Activated T-cell treated with anti-CD3 and anti-CD28 coated beads, Interleukin-2, amount 50 U/mL, for 4 hours (primary cell): ENCODE measurements at regions not wholly inside any gene's neighbourhood (a gene's known extent, or its start where the extent isn't known, plus 50 kb on each side); places are given as distances from the start of the nearest gene placed in this dataset.

Experiments
- ATAC-seq, 2 donors: fragments of 200-7000 bp; cut with Tn5 transposase; one replicate each; pipeline ENCODE4 v1.10.0; 2021
- DNase-seq: peaks from one replicate; pipeline ENCODE4 v3.0.0-alpha.2; 2020
- H3K27me3 Mint-ChIP-seq: one replicate; pipeline ENCODE4 v1.8.0; 2021; ENCODE audit warnings: low read depth, mixed read lengths
- H3K36me3 Mint-ChIP-seq: one replicate; pipeline ENCODE4 v1.8.0; 2022; ENCODE audit warnings: mixed read lengths; ENCODE audit not compliant: insufficient read depth
- H3K4me1 Mint-ChIP-seq: one replicate; pipeline ENCODE4 v1.8.0; 2021; ENCODE audit warnings: low read depth, mixed read lengths
- H3K4me3 Mint-ChIP-seq: one replicate; pipeline ENCODE4 v1.8.0; 2021; ENCODE audit warnings: mild to moderate bottlenecking, moderate library complexity, mixed read lengths
- H3K9me3 Mint-ChIP-seq: one replicate; pipeline ENCODE4 v1.8.0; 2021; ENCODE audit warnings: mixed read lengths

DNA sequence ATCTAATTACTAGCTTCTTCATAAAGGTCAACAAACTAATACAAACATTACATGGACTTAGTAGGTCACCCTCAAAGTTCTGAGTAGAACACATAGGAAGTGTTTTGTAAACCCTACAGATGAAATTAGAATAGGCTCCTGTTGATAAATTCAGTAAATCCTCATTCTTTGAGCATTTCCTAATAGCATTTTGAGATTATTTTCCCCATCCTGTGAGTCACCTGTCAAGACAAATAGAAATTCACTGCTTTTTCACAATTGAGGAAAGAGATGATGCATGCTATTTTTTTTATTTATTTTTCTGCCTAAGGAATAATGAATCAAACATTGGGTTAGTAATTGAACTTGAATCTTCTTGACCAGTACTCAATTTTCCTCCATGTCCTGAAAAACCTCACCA, 666.7 kb upstream of the GOT2 start:
- DNase-seq (no peak), ATAC-seq (no peak)
- Mint-ChIP-seq H3K4me3 (no peak overlapping the region), H3K27me3 (no peaks in the 10 kb centered on the region), H3K4me1 (no peaks in the 10 kb centered on the region), H3K36me3 (no peaks in the 10 kb centered on the region), H3K9me3 (peaks cover 15% of the 10 kb centered on the region)

DNA sequence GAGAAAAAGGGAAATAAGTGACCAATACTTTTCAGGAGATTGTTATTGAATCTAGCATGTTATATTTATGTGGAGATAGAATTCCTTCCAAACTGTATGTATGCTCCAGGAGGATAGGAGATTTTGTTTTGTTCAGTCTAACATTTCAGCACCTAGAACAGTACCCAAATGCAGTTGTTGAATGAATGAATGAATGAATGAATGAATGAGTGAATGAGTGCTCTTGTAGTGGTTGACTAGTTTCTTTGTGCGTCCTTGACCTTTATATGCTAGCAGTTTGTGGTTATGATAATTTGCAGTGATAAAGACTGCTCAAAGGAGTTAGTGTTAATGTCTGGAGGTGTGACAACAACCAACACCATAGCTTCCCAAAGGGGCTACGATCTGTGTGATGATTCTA, 663.5 kb upstream of the GOT2 start:
- Mint-ChIP-seq H3K4me3 (no peak overlapping the region), H3K36me3 (no peaks in the 10 kb centered on the region), H3K4me1 (no peaks in the 10 kb centered on the region), H3K9me3 (peaks cover 15% of the 10 kb centered on the region), H3K27me3 (no peaks in the 10 kb centered on the region)
- DNase-seq (no peak), ATAC-seq (no peak)

DNA sequence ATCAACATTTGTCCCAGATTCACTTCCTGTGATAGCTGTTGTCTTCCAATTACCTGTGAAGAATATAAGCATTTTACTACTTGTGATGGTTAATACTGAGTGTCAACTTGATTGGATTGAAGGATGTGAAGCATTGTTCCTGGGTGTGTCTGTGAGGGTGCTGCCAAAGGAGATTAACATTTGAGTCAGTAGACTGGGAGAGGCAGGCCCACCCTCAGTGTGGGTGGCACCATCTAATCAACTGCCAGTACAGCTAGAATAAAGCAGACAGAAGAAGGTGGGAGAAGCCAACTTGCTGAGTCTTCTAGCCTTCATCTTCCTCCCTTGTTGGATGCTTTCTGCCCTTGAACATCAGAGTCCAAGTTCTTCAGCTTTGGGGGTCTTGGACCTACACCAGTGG, 660.4 kb upstream of the GOT2 start:
- no peak for ATAC-seq
- H3K27me3 Mint-ChIP-seq = no peaks in the 10 kb centered on the region
- no peak for DNase-seq
- peaks cover 15% of the 10 kb centered on the region for H3K9me3 Mint-ChIP-seq
- no peak overlapping the region for H3K4me3 Mint-ChIP-seq
- H3K4me1 Mint-ChIP-seq = no peaks in the 10 kb centered on the region
- H3K36me3 Mint-ChIP-seq = no peaks in the 10 kb centered on the region

DNA sequence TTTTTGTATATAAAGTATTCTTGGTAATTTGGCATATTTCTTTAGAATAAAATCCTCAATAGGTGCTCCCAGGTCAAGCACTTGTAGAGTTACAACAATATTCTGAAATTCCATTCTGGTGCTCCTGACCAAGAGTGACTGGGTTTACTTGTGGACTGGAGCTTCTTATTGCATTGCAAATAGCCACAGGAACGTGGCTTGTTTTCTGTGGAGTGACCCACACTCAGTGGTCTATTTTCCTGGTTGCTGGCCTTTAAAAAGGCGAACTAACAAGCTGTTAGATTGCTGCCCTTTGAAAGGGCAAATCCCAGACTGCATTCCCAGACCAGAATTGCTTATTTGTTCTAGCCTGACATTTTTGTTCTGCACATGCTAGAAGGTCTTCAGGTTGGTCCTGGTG, 658.8 kb upstream of the GOT2 start:
- no peak for DNase-seq
- no peak for ATAC-seq
- H3K36me3 Mint-ChIP-seq = no peaks in the 10 kb centered on the region
- no peaks in the 10 kb centered on the region for H3K4me1 Mint-ChIP-seq
- H3K9me3 Mint-ChIP-seq = peaks cover 9% of the 10 kb centered on the region
- H3K4me3 Mint-ChIP-seq = no peak overlapping the region
- no peaks in the 10 kb centered on the region for H3K27me3 Mint-ChIP-seq

DNA sequence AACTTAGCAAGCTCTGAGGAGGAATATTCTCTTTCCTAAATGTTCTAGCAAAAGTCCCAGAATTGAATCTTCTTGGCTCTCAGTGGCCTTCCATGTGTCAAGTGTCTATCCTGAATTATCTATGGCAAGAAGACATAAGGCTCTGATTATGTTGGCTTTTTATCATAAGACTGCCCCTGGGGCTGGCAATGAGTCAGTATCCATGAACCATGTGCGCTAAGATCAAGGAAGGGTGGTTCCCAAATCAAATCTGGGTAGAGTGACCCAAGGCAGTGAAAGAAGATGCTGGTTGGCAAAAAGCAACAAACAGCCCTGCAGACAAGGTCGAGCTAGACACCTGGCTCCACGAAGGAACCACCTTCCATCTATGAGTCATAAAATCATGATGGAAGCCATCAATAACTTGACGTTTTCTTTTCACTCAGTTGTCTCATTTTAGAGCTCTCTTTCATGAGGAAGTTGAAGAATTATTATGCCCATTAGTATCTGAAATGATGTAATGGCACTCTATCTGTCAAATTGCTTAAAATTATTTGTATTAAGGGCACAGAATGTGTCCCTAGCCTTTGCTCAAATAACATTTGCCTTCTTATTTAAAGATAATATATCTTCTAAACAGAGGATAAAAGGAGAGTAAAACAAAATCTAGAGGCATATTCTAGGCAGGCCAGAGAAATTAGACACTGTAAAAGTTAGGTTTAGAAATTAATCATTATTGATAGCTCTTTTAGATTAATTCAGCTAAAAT, 657.7 kb upstream of the GOT2 start:
- Mint-ChIP-seq H3K4me1 (no peaks in the 10 kb centered on the region), H3K27me3 (no peaks in the 10 kb centered on the region), H3K4me3 (no peak overlapping the region)

DNA sequence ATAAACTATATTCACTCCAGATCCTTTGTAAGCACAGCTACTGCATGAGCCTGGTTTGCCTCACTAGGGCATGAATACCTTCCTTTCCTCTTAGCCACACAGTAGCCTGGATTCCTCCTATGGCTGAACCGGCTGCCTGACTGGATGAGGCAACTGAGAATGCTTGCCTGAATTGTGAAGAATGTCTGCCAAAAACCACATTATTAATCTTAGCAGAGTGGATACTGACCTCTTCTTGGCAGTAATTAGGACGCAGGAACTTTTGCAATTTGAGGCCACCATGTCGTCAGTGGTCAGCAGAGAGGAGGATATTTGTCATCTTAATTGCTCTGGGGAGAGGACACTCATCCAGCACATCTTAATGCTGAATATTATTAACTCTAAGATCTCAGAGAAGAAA, 651.8 kb upstream of the GOT2 start:
- no peak for ATAC-seq
- no peaks in the 10 kb centered on the region for H3K4me1 Mint-ChIP-seq
- DNase-seq = no peak
- peaks cover 3% of the 10 kb centered on the region for H3K9me3 Mint-ChIP-seq
- no peaks in the 10 kb centered on the region for H3K36me3 Mint-ChIP-seq
- H3K4me3 Mint-ChIP-seq = no peak overlapping the region
- H3K27me3 Mint-ChIP-seq = no peaks in the 10 kb centered on the region

More for the DNA sequence above, 657.7 kb upstream of the GOT2 start:
- DNase-seq = no peak
- H3K9me3 Mint-ChIP-seq = peaks cover 1% of the 10 kb centered on the region
- ATAC-seq = no peak
- H3K36me3 Mint-ChIP-seq = no peaks in the 10 kb centered on the region

DNA sequence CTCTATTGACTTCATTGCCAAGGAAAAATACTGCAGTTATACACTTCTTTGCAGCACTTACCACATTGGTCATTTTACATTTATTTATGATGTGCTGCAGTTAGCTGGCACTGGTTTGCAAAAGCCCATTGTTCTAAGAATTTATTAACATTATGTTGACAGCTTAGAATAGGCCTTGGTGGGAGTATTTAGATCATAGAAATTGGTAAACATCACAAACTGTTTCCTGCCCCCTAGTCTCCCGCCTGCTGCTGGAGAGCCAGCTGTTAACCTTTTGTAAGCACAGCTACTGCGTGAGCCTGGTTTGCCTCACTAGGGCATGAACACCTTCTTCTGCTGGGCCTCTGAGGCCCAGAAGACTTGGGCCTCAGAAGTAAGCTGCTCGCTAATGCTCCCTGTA, 651.4 kb upstream of the GOT2 start:
- H3K36me3 Mint-ChIP-seq = no peaks in the 10 kb centered on the region
- no peaks in the 10 kb centered on the region for H3K27me3 Mint-ChIP-seq
- DNase-seq = no peak
- H3K4me1 Mint-ChIP-seq = no peaks in the 10 kb centered on the region
- H3K9me3 Mint-ChIP-seq = peaks cover 3% of the 10 kb centered on the region
- no peak overlapping the region for H3K4me3 Mint-ChIP-seq
- no peak for ATAC-seq

DNA sequence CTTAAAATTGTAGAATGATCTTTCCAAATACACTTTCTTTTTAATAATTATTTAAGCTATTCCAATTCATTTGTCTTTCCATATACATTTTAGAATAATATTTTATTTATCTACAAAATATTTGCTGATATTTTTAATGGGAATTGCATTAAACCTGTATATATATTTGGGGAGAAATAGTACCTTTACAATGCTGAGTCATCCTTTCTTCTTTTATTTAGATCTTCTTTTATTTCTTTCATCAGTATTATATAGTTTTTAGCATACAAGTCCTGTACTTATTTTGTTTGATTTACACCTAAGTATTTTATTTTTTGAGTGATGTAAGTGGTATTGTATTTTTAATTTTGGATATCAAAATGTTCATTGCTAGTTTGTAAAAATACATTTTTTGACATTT, 639.5 kb upstream of the GOT2 start:
- Mint-ChIP-seq H3K4me3 (no peak overlapping the region), H3K36me3 (no peaks in the 10 kb centered on the region), H3K27me3 (no peaks in the 10 kb centered on the region), H3K9me3 (peaks cover 17% of the 10 kb centered on the region), H3K4me1 (no peaks in the 10 kb centered on the region)
- no peak for ATAC-seq
- DNase-seq = no peak

DNA sequence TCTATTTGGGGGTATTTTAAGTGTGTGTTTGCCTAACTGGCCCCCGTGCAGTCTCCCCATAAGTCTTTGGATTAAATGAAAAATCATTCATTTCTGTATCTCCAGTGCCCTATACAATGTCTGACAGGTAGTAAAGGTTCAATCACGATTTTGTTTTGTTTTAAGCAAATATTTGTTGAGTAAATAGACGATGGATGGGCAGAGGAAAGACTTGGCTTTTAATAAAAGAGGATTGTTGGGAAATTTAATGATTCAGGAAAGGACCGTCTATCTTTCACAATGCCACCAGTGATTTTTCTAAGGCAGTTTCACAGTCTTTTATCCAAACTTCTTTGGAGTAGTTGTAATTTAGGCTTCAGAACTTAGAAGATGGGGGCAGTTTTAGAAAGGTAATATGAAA, 636.6 kb upstream of the GOT2 start:
- Mint-ChIP-seq H3K36me3 (no peaks in the 10 kb centered on the region), H3K9me3 (peaks cover 19% of the 10 kb centered on the region), H3K27me3 (no peaks in the 10 kb centered on the region), H3K4me3 (no peak overlapping the region), H3K4me1 (no peaks in the 10 kb centered on the region)
- ATAC-seq = no peak
- DNase-seq = no peak

DNA sequence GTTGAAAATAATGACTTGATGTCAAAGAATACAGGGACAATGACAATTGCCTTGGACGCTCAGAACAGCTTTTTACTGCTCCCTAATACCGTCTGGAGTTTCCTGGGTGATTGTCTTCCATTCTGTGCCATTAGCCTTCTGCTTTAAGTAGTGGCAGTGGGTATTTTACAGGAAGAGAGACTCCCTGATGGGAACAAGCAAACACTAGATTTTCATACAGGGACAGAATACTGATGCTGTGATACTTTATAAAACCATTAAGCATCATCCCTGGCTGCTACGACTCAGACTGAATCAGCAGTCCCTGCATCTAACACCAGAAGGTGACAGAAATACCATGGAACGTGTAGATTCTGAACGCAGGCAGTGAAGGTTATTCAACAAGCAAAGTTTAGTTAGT, 635.4 kb upstream of the GOT2 start:
- Mint-ChIP-seq H3K4me3 (no peak overlapping the region), H3K27me3 (no peaks in the 10 kb centered on the region), H3K4me1 (no peaks in the 10 kb centered on the region), H3K9me3 (peaks cover 11% of the 10 kb centered on the region), H3K36me3 (no peaks in the 10 kb centered on the region)
- ATAC-seq = no peak
- DNase-seq = no peak

DNA sequence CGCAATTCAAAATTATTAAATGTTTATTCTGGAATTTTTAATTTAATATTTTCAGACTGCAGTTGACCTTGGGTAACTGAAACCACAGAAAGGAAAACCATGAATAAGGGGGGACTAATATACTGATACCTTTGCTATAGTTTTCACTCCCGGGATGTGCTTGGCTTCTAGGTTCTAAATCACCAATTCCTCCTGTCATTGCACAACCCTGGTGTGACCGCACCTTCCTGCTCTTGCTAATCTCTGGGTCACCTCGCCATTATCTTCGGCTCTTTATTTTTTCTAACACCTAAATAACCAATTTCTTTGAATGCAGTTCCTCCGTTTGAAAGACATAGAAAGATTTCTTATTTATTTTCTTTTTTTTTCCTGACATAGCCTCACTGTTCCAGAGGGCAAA, 634.5 kb upstream of the GOT2 start:
- no peaks in the 10 kb centered on the region for H3K4me1 Mint-ChIP-seq
- H3K27me3 Mint-ChIP-seq = no peaks in the 10 kb centered on the region
- DNase-seq = no peak
- H3K9me3 Mint-ChIP-seq = peaks cover 11% of the 10 kb centered on the region
- no peak overlapping the region for H3K4me3 Mint-ChIP-seq
- no peak for ATAC-seq
- H3K36me3 Mint-ChIP-seq = no peaks in the 10 kb centered on the region

DNA sequence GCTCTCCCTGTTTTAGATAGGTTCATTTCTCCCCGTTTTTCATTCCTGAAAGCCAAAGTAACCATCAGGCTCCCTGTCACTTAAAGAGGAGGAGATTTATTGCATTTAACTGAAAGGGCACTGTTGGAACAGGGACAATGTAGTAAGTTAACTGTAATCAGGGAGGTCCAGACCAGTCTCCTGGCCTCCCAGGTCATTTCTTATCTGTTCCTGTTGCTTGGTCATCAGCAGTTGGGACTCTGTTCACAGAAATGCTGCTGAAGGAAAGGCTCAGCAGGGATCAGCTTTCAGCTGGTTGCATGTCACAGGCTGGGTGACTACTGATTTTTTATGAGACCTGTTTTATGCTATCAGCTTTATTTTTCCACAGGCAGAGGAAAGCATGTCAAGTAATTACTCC, 622.6 kb upstream of the GOT2 start:
- Mint-ChIP-seq H3K9me3 (peaks cover 16% of the 10 kb centered on the region), H3K4me1 (no peaks in the 10 kb centered on the region), H3K27me3 (no peaks in the 10 kb centered on the region), H3K36me3 (no peaks in the 10 kb centered on the region), H3K4me3 (no peak overlapping the region)
- ATAC-seq = no peak
- no peak for DNase-seq

DNA sequence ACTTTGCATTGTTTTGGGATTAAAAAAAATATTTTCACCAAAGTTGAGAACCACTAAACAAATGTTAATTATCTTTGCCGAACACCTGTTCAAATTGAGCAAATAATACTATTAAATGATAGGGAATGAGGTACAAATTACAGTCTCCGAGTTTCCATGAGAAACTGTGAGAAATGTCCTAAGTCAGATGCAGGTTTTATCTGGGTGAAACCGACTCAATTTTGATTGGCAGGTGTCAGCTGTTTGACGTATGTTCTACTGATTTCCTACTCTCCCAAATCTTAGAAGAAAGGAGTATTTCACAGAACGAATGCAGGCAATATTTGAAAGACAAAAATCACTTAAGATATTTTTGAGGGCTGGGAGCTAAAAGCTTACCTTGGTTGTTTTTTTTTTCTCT, 622.0 kb upstream of the GOT2 start:
- Mint-ChIP-seq H3K4me1 (no peaks in the 10 kb centered on the region), H3K36me3 (no peaks in the 10 kb centered on the region), H3K27me3 (no peaks in the 10 kb centered on the region), H3K9me3 (peaks cover 15% of the 10 kb centered on the region), H3K4me3 (no peak overlapping the region)
- ATAC-seq (no peak), DNase-seq (no peak)

DNA sequence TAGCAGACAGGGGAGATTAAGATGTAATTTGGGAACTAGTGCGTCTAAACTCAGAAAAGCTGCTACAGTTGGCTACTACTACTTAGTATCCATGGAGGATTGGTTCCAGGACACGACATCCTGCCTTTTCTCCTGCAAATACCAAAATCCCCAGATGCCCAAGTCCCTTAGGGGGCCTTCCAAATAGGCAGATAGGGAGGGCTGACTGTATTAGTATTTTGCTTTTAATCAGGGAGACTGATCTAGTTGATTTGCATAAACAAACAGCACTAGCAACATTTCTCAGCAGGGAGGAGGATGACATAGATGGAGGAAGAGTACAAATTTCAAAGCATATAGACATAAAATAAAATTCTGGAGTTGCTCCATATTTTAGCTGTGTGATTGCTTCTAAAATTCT, 621.6 kb upstream of the GOT2 start:
- DNase-seq (no peak), ATAC-seq (no peak)
- H3K27me3 Mint-ChIP-seq = no peaks in the 10 kb centered on the region
- H3K9me3 Mint-ChIP-seq = peaks cover 14% of the 10 kb centered on the region
- H3K4me3 Mint-ChIP-seq = no peak overlapping the region
- H3K36me3 Mint-ChIP-seq = no peaks in the 10 kb centered on the region
- no peaks in the 10 kb centered on the region for H3K4me1 Mint-ChIP-seq

DNA sequence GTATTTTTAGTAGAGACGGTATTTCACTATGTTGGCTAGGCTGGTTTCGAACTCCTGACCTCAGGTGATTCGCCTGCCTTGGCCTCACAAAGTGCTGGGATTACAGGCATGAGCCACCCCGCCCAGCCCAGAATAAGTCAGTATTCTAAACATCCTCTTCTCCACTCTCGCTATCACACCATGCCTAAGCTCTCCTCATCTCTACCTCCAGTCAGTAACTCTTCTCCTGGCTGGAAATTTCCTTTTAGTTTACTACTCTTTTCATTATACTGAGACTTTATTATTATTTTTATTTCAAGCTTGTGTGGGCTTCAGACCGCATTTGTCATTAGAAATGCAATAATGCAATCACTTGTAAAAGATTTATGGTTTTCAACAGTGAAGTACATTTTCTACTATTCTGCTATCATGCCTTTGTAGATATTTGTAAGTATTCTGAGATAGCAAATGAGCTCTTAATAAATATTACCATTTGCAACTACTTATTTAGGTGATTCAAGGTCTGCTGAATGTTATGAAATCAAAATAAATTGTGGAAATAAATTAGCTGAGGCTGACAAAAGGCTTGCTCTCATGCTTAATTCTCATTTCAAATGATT, 617.3 kb upstream of the GOT2 start:
- Mint-ChIP-seq H3K27me3 (no peaks in the 10 kb centered on the region), H3K36me3 (no peaks in the 10 kb centered on the region), H3K9me3 (peaks cover 10% of the 10 kb centered on the region), H3K4me1 (no peaks in the 10 kb centered on the region), H3K4me3 (no peak overlapping the region)
- DNase-seq (no peak), ATAC-seq (no peak)
